D721Med (cell line): ENCODE measurements at regions not wholly inside any gene's neighbourhood (a gene's known extent, or its start where the extent isn't known, plus 50 kb on each side); places are given as distances from the start of the nearest gene placed in this dataset.

Experiments used
- DNase-seq: peaks from one replicate; pipeline ENCODE4 v3.0.0; 2011; ENCODE audit warnings: low spot score; ENCODE audit not compliant: insufficient read length
- FAIRE-seq: peaks from 2 replicates; lab custom pipeline; 2011; peaks lifted over from hg19 to GRCh38; lab: Jason Lieb, UNC
- TF ChIP-seq, protein P1 (sequence below): IDR thresholded peaks from 2 replicates; pipeline ENCODE4 v1.5.1; 2012; ENCODE audit warnings: mild to moderate bottlenecking, control low read depth; ENCODE audit not compliant: insufficient read depth; ENCODE audit errors: missing control alignments

DNA sequence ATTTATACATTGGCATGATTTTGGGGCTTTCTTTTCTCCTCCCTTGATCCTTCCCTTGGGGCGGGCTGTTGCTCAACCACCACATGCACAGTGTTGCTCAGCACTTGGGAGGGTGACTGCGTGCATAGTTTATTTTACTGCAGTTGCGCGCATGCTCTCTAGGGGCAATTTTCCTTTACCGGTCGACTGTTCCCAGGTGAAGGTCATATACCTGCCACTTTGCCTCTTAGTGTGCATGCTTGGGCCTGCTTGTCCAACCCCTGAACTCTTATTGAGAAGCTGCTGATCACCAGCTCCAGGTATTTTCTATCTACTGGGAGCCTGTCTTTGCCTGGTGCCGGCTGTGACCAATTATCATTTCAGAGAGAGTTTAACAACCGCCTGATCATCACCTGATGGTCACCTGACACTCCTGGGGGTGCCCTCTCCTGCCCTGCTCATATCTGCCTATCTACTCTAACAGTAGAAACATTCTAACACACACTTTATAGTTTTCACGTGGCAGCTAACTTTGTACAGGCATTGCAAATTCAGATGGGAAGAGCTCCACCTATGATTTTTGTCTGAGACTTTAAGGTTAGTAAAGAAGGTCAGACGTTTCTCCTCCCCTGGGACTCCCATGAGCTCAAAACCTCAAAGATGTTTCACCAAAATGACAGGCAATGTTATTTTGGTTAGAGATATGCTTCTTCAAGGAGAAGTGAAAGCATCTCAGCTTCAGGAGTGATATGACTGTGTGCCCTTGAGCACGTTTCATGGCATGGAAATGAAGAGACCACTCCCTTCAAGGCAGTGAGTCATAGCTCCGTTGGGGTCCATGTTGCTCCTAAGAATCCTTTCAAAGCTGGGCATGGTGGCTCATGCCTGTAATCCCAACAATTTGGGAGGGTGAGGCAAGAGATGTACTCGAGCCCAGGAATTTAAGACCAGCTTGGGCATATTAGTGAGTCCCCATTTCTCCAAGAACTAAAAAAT lies 227.5 kb upstream of the MYLIP start:
- no peak for DNase-seq
- no peak for FAIRE-seq
- TF ChIP-seq, protein P1, sequence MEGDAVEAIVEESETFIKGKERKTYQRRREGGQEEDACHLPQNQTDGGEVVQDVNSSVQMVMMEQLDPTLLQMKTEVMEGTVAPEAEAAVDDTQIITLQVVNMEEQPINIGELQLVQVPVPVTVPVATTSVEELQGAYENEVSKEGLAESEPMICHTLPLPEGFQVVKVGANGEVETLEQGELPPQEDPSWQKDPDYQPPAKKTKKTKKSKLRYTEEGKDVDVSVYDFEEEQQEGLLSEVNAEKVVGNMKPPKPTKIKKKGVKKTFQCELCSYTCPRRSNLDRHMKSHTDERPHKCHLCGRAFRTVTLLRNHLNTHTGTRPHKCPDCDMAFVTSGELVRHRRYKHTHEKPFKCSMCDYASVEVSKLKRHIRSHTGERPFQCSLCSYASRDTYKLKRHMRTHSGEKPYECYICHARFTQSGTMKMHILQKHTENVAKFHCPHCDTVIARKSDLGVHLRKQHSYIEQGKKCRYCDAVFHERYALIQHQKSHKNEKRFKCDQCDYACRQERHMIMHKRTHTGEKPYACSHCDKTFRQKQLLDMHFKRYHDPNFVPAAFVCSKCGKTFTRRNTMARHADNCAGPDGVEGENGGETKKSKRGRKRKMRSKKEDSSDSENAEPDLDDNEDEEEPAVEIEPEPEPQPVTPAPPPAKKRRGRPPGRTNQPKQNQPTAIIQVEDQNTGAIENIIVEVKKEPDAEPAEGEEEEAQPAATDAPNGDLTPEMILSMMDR, result no peak

DNA sequence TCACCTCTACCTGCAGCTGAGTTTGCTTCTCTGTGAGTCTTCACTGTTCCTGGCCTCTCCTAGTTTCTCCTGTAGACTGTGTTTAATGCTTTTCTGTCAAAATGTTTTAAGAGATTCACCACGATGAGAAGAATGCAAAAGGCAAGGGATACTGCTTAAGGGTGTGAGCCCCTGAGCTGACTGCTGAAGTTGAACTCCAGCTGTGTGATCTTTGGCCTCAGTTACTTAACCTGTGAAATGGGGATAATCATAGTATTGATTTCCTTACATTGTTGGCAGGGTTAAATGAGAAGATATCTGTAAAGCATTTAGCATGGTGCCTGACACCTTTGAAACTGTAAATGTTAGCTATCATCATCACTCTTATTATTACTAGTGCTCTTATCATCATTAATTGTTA lies 230.2 kb upstream of the MYLIP start:
- FAIRE-seq (no peak), DNase-seq (no peak)
- TF ChIP-seq, protein P1, result no peak

DNA sequence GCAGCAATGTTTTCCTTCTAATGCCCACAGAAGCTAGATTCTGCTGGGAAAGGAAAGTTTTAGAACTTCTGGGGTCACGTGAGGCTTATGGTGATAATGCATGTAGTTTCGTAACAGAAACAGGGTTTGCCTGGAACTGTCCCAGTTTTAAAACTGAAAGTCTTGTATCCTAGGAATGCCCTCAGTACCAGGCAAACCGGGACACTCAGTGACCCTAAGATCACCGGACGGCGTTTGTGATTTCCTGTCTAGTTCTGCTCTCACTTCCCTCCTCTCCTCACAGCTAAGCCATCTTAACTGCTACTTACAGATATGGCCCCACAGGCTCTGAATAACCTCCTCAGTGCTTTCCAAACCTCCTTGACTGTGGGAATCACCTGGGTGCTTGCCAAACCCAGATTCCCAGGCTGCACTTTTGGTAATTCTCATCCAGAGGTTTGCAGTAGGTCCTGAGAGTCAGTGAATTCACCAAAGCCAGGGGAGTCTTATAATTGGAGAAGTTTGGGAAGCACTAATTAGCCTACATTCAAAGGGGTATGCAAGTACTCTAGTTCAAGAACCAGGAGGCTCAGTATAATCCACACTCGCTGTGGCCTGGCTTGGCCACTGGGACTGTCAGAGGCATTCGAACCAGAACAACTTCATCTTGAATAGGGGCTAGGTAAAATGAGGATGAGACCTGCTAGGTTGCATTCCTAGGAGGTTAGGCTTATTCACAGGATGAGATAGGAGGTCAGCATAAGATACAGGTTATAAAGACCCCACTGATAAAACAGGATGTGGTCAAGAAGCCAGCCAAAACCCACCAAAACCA lies 231.6 kb upstream of the MYLIP start:
- no peak for FAIRE-seq
- no peak for DNase-seq
- TF ChIP-seq, protein P1, result no peak

- TF ChIP-seq, protein P1, result no peak
- no peak for DNase-seq
- FAIRE-seq, result no peak
Observed at GRCh38 chr6:15894973-15895725, 232.3 kb upstream of the DTNBP1 start.

DNA sequence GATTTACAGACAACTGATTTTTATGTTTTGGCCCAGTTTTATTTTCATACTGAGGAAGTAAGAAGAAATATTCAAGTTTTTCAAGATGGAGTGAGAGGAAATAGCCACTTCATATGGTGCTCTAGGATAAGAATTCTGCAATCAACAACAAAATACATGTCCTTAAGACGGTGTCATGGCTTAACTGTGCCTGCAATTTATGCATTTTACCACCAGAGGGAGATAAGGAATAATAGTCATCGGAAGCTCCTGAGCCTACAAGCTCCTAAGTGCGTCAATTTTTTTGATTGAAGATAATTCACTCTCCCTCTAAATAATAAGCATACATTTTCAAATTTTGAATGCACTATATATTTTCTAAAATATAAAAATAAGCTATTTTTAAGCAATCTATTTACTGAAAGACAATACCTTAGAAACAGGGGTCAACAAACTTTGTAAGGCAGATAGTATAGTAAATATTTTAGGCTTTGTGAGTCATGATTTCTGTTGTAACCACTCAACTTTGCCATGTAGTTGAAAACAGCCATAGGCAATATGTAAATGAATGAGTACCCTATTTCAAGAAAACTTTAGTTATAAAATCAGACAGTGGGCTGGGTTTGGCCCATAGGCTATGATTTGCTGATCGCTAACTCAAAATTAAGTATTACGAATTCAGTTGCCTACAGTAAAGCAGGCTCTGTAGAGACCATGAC lies 230.9 kb upstream of the DTNBP1 start:
- TF ChIP-seq, protein P1, result peak; percentile 23
- FAIRE-seq, result no peak
- DNase-seq, result no peak

DNA sequence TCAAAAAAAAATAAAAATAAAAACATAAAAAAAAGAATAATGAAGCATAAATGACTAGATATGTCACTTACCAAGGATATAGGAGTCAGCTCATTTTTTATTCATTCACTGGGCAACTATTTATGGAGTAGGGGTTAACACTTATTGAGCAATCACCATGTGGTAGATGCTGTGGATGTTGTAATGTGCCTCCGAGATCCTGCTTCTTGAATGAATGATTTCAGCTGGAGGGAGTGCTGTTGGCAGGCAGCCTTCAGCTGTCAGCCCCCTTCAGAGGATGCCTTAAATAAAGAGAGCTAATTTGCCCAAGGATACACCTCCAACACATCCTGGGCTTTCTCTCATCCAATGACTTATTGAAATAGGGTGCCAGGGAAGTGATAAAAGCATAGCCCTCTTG lies 229.5 kb upstream of the DTNBP1 start:
- FAIRE-seq (no peak), DNase-seq (no peak)
- TF ChIP-seq, protein P1, result no peak
